H9 (cell line): ENCODE measurements at regions not wholly inside any gene's neighbourhood (a gene's known extent, or its start where the extent isn't known, plus 50 kb on each side); places are given as distances from the start of the nearest gene placed in this dataset.
A peak's percentile ranks its signal among the peaks of the same experiment; 100 is the strongest.

Experiments used
- DNase-seq: peaks from one replicate; pipeline ENCODE4 v3.0.0-alpha.2; 2017
- H2AFZ ChIP-seq: one replicate; pipeline ENCODE4 v1.6.1; 2013; ENCODE audit warnings: mild to moderate bottlenecking, low read length, control low read depth, moderate library complexity
- H2AK5ac ChIP-seq: 2 replicates; pipeline ENCODE4 v1.6.1; 2013; ENCODE audit warnings: low read length, control low read depth, mixed read lengths; ENCODE audit not compliant: insufficient read length
- H2BK120ac ChIP-seq: one replicate; pipeline ENCODE4 v1.6.1; 2013; ENCODE audit warnings: low read depth, mild to moderate bottlenecking, low read length, control low read depth, inconsistent platforms; ENCODE audit not compliant: poor library complexity, severe bottlenecking
- H2BK12ac ChIP-seq: 2 replicates; pipeline ENCODE4 v1.6.1; 2013; ENCODE audit warnings: low read length, control low read depth, mixed read lengths, low read depth; ENCODE audit not compliant: insufficient read length
- H2BK15ac ChIP-seq: 2 replicates; pipeline ENCODE4 v1.6.1; 2013; ENCODE audit warnings: low read depth, low read length, control low read depth
- H2BK20ac ChIP-seq: one replicate; pipeline ENCODE4 v1.6.1; 2013; ENCODE audit warnings: low read depth, mild to moderate bottlenecking, low read length, control low read depth, inconsistent platforms; ENCODE audit not compliant: poor library complexity, severe bottlenecking
- H2BK5ac ChIP-seq: 2 replicates; pipeline ENCODE4 v1.6.1; 2013; ENCODE audit warnings: low read length, control low read depth, mixed read lengths; ENCODE audit not compliant: insufficient read length
- H3K14ac ChIP-seq: 2 replicates; pipeline ENCODE4 v1.6.1; 2013; ENCODE audit warnings: low read length, control low read depth; ENCODE audit not compliant: insufficient read depth
- H3K18ac ChIP-seq: 2 replicates; pipeline ENCODE4 v1.6.1; 2013; ENCODE audit warnings: low read depth, mild to moderate bottlenecking, mixed read lengths, low read length, control low read depth; ENCODE audit not compliant: insufficient read length
- H3K23ac ChIP-seq: 2 replicates; pipeline ENCODE4 v1.6.1; 2013; ENCODE audit warnings: low read length, control low read depth, mixed read lengths, low read depth; ENCODE audit not compliant: insufficient read length
- H3K23me2 ChIP-seq: 2 replicates; pipeline ENCODE4 v1.6.1; 2013; ENCODE audit warnings: low read depth, mild to moderate bottlenecking, mixed read lengths, low read length, control low read depth; ENCODE audit not compliant: insufficient read length, poor library complexity, severe bottlenecking
- H3K27ac ChIP-seq: 2 replicates; pipeline ENCODE4 v1.5.1; 2013; ENCODE audit warnings: low read length, control low read depth, mixed read lengths, low read depth; ENCODE audit not compliant: insufficient read length
- H3K27me3 ChIP-seq: 2 replicates; pipeline ENCODE4 v1.6.1; 2013; ENCODE audit warnings: low read length, control low read depth, inconsistent platforms; ENCODE audit not compliant: insufficient read depth
- H3K4ac ChIP-seq: 2 replicates; pipeline ENCODE4 v1.6.1; 2013; ENCODE audit warnings: low read depth, mild to moderate bottlenecking, control low read depth, inconsistent platforms, low read length, moderate library complexity
- H3K4me1 ChIP-seq: 2 replicates; pipeline ENCODE4 v1.6.1; 2013; ENCODE audit warnings: low read length, control low read depth, inconsistent platforms; ENCODE audit not compliant: insufficient read depth
- H3K4me2 ChIP-seq: 2 replicates; pipeline ENCODE4 v1.6.1; 2013; ENCODE audit warnings: low read length, control low read depth, mixed read lengths; ENCODE audit not compliant: insufficient read length, insufficient read depth
- H3K56ac ChIP-seq: 2 replicates; pipeline ENCODE4 v1.6.1; 2013; ENCODE audit warnings: low read depth, mild to moderate bottlenecking, mixed read lengths, low read length, control low read depth; ENCODE audit not compliant: insufficient read length
- H3K79me1 ChIP-seq: 2 replicates; pipeline ENCODE4 v1.6.1; 2013; ENCODE audit warnings: low read depth, mild to moderate bottlenecking, moderate library complexity, low read length, control low read depth, inconsistent platforms; ENCODE audit not compliant: insufficient read depth, poor library complexity, severe bottlenecking
- H3K79me2 ChIP-seq: 2 replicates; pipeline ENCODE4 v1.6.1; 2013; ENCODE audit warnings: low read length, control low read depth, inconsistent platforms; ENCODE audit not compliant: insufficient read depth
- H3K9ac ChIP-seq: 2 replicates; pipeline ENCODE4 v1.6.1; 2013; ENCODE audit warnings: low read length, control low read depth, mixed read lengths; ENCODE audit not compliant: insufficient read length; ENCODE audit errors: extremely low read depth
- H3K9me3 ChIP-seq: one replicate; pipeline ENCODE4 v1.6.1; 2013; ENCODE audit warnings: low read depth, low read length, inconsistent platforms; ENCODE audit not compliant: control insufficient read depth
- H3T11ph ChIP-seq: one replicate; pipeline ENCODE4 v1.6.1; 2013; ENCODE audit warnings: mild to moderate bottlenecking, low read length, control low read depth, inconsistent platforms
- H4K20me1 ChIP-seq: one replicate; pipeline ENCODE4 v1.6.1; 2013; ENCODE audit not compliant: control insufficient read depth, insufficient read length, insufficient read depth
- H4K5ac ChIP-seq: 2 replicates; pipeline ENCODE4 v1.6.1; 2013; ENCODE audit warnings: low read depth, mild to moderate bottlenecking, mixed read lengths, low read length, control low read depth; ENCODE audit not compliant: insufficient read length
- H4K8ac ChIP-seq: replicated peaks from 2 replicates; pipeline ENCODE4 v1.6.1; 2013; ENCODE audit warnings: low read length, control low read depth, mixed read lengths, low read depth; ENCODE audit not compliant: insufficient read length
- H4K91ac ChIP-seq: 2 replicates; pipeline ENCODE4 v1.6.1; 2013; ENCODE audit warnings: low read depth, mild to moderate bottlenecking, moderate library complexity, mixed read lengths, low read length, control low read depth; ENCODE audit not compliant: insufficient read length
- H3K27ac Mint-ChIP-seq, 3 experiments: 2 replicates in 2 of 3; 3 replicates in 1 of 3; pipeline ENCODE4 v1.8.0; 2020 to 2021; ENCODE audit warnings: mixed read lengths in 3 of 3, mild to moderate bottlenecking in 1 of 3, moderate library complexity in 1 of 3
- H3K27me3 Mint-ChIP-seq: 2 replicates; pipeline ENCODE4 v1.8.0; 2021; ENCODE audit warnings: low read depth, mild to moderate bottlenecking, moderate library complexity, mixed read lengths
- H3K36me3 Mint-ChIP-seq, 3 experiments: 2 replicates in 2 of 3; 3 replicates in 1 of 3; pipeline ENCODE4 v1.8.0; 2020 to 2021; ENCODE audit warnings: low read depth in 3 of 3, mixed read lengths in 3 of 3; ENCODE audit not compliant: insufficient read depth in 1 of 3
- H3K4me1 Mint-ChIP-seq, 2 experiments: 2 replicates each; pipeline ENCODE4 v1.8.0; 2020; ENCODE audit warnings: mixed read lengths in 2 of 2
- H3K4me3 Mint-ChIP-seq, 2 experiments: 2 replicates in 1 of 2; 3 replicates in 1 of 2; pipeline ENCODE4 v1.8.0; 2020 to 2021; ENCODE audit warnings: mild to moderate bottlenecking in 2 of 2, mixed read lengths in 2 of 2, moderate library complexity in 1 of 2
- H3K9me3 Mint-ChIP-seq, 2 experiments: 2 replicates in 1 of 2; 3 replicates in 1 of 2; pipeline ENCODE4 v1.8.0; 2020; ENCODE audit warnings: mild to moderate bottlenecking in 2 of 2, mixed read lengths in 2 of 2, moderate library complexity in 1 of 2
- WGBS: extraction: QIAGEN DNeasy Blood & Tissue Kit; methylation state at CpG from one replicate; pipeline ENCODE4 v1.1.7; 2013; ENCODE audit warnings: missing lambda C conversion rate, low lambda C conversion rate, mixed read lengths; ENCODE audit not compliant: insufficient read length; ENCODE audit errors: extremely low coverage; 5-methylcytosine and 5-hydroxymethylcytosine counted together
- TF ChIP-seq, protein P1 (sequence below): fragments of 200-600 bp; sonication (generic); conservative IDR thresholded peaks from 3 replicates; pipeline ENCODE4 v1.8.0; 2021; ENCODE audit warnings: antibody characterized with exemption, mild to moderate bottlenecking

DNA sequence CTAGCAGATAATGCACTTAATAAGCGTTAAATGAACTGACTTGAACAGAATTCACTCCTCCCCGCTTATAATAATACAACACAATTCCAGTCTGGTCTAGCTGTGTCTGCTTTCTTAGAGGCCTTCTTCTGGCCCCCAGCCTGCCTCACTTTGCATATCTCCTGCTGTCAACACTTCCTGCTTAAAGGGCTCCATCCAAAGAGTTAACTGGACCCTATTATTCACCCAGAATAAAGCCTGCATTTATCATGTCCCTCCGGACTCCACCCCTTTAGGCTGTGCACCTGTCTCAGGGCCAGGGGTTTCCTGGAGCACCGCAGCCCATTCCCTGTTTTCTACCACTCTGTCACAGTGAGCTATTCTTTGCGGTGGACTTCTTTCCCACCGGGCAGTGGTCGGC is 115.4 kb upstream of the FOXN2 start:
- TF ChIP-seq, protein P1, sequence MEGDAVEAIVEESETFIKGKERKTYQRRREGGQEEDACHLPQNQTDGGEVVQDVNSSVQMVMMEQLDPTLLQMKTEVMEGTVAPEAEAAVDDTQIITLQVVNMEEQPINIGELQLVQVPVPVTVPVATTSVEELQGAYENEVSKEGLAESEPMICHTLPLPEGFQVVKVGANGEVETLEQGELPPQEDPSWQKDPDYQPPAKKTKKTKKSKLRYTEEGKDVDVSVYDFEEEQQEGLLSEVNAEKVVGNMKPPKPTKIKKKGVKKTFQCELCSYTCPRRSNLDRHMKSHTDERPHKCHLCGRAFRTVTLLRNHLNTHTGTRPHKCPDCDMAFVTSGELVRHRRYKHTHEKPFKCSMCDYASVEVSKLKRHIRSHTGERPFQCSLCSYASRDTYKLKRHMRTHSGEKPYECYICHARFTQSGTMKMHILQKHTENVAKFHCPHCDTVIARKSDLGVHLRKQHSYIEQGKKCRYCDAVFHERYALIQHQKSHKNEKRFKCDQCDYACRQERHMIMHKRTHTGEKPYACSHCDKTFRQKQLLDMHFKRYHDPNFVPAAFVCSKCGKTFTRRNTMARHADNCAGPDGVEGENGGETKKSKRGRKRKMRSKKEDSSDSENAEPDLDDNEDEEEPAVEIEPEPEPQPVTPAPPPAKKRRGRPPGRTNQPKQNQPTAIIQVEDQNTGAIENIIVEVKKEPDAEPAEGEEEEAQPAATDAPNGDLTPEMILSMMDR, result no peak
- Histone ChIP-seq H2BK15ac (no peak overlapping the region), H3K14ac (no peak overlapping the region), H4K5ac (no peak overlapping the region), H3K56ac (no peak overlapping the region), H3K4me1 (peaks cover 6% of the 10 kb centered on the region; the same call in 1 of the 2 replicates), H3K18ac (no peak overlapping the region), H3K27ac (no peak overlapping the region), H2BK5ac (no peak overlapping the region), H3K79me1 (no peaks in the 10 kb centered on the region), H3K4me2 (no peak overlapping the region), H3K4ac (no peak overlapping the region), H4K91ac (no peak overlapping the region), H4K8ac (no peak overlapping the region), H2BK12ac (no peak overlapping the region), H2BK120ac (no peak overlapping the region), H3K9me3 (no peaks in the 10 kb centered on the region), H2BK20ac (no peak overlapping the region), H3K79me2 (no peaks in the 10 kb centered on the region), H4K20me1 (no peaks in the 10 kb centered on the region), H3K23ac (no peak overlapping the region), H3K9ac (no peak overlapping the region), H3K27me3 (no peaks in the 10 kb centered on the region; the same call in 1 of the 2 replicates), H2AK5ac (no peak overlapping the region), H2AFZ (no peak overlapping the region), H3T11ph (no peak overlapping the region), H3K23me2 (no peaks in the 10 kb centered on the region)
- no CpG with 5 or more reads among the region's 7 CpGs for WGBS
- H3K27ac Mint-ChIP-seq, result peak overlapping the region in 1 of 3 experiments; percentile 63; a peak in 2 of 7 replicates
- H3K4me3 Mint-ChIP-seq, result no peak overlapping the region
- H3K9me3 Mint-ChIP-seq, result no peaks in the 10 kb centered on the region
- H3K36me3 Mint-ChIP-seq, result no peaks in the 10 kb centered on the region
- no peak for DNase-seq
- no peaks in the 10 kb centered on the region; the same call in 1 of the 2 replicates for H3K27me3 Mint-ChIP-seq
- H3K4me1 Mint-ChIP-seq, result peaks cover 33 to 41% of the 10 kb centered on the region in 2 experiments
